Activated naive CD4-positive, alpha-beta T cell treated with anti-CD3 and anti-CD28 coated beads for 36 hours (primary cell): ENCODE measurements at regions not wholly inside any gene's neighbourhood (a gene's known extent, or its start where the extent isn't known, plus 50 kb on each side); places are given as distances from the start of the nearest gene placed in this dataset.

Source experiments
- CTCF ChIA-PET: fragments of 350-600 bp; sonication (Branson Sonifier 250); formaldehyde crosslinking; loops from one replicate; lab custom pipeline; 2021; ENCODE audit warnings: antibody characterized with exemption; lab: Charles Lee
- DNase-seq: peaks from one replicate; pipeline ENCODE4 v3.0.0-alpha.2; 2020
- H3K27ac Mint-ChIP-seq: one replicate; pipeline ENCODE4 v1.8.0; 2021; ENCODE audit warnings: mild to moderate bottlenecking, mixed read lengths
- H3K27me3 Mint-ChIP-seq: one replicate; pipeline ENCODE4 v1.8.0; 2021; ENCODE audit warnings: low read depth, mixed read lengths
- H3K36me3 Mint-ChIP-seq: one replicate; pipeline ENCODE4 v1.8.0; 2021; ENCODE audit warnings: low read depth, mixed read lengths
- H3K4me1 Mint-ChIP-seq: one replicate; pipeline ENCODE4 v1.8.0; 2021; ENCODE audit warnings: low read depth, mixed read lengths
- H3K4me3 Mint-ChIP-seq: one replicate; pipeline ENCODE4 v1.8.0; 2021; ENCODE audit warnings: mild to moderate bottlenecking, moderate library complexity, mixed read lengths
- H3K9me3 Mint-ChIP-seq: one replicate; pipeline ENCODE4 v1.8.0; 2021; ENCODE audit warnings: mixed read lengths
- intact Hi-C: fragments of 100-400 bp; cut with micrococcal nuclease; formaldehyde crosslinking; loops from one replicate; pipeline ENCODE4 v1.15.1; 2023

GRCh38 chr2:76080154-76080553 is 369.4 kb upstream of the GCFC2 start:
- Mint-ChIP-seq H3K4me3 (no peak overlapping the region), H3K27ac (no peak overlapping the region), H3K4me1 (no peaks in the 10 kb centered on the region), H3K9me3 (no peaks in the 10 kb centered on the region), H3K27me3 (no peaks in the 10 kb centered on the region), H3K36me3 (no peaks in the 10 kb centered on the region)
- CTCF ChIA-PET: no interaction called here
- DNase-seq: no peak
- intact Hi-C loops: no loop called here

GRCh38 chr2:76075126-76075525 is 364.4 kb upstream of the GCFC2 start:
- Mint-ChIP-seq H3K27me3 (no peaks in the 10 kb centered on the region), H3K36me3 (no peaks in the 10 kb centered on the region), H3K4me1 (no peaks in the 10 kb centered on the region), H3K4me3 (no peak overlapping the region), H3K27ac (no peak overlapping the region), H3K9me3 (peaks cover 3% of the 10 kb centered on the region)
- intact Hi-C loops: no loop called here
- CTCF ChIA-PET: interaction anchor here (0.6 kb wide), 1 partner anchor 110 kb away, joined by 3 read pairs; no protein-coding TSS in a partner anchor
- no peak for DNase-seq

- intact Hi-C loops: no loop called here
- Mint-ChIP-seq H3K4me3 (no peak overlapping the region), H3K4me1 (no peaks in the 10 kb centered on the region), H3K27me3 (no peaks in the 10 kb centered on the region), H3K36me3 (no peaks in the 10 kb centered on the region), H3K27ac (no peak overlapping the region), H3K9me3 (peaks cover 8% of the 10 kb centered on the region)
- CTCF ChIA-PET: no interaction called here
- DNase-seq: no peak
These were observed 363.4 kb upstream of the GCFC2 start for GRCh38 chr2:76073992-76074604.

- Mint-ChIP-seq H3K4me3 (no peak overlapping the region), H3K27me3 (no peaks in the 10 kb centered on the region)
These were observed 339.5 kb upstream of the GCFC2 start for GRCh38 chr2:76050196-76050595.

GRCh38 chr2:76044701-76045100 is 334.0 kb upstream of the GCFC2 start:
- intact Hi-C loops: no loop called here
- no peak overlapping the region for H3K4me3 Mint-ChIP-seq
- H3K9me3 Mint-ChIP-seq: peaks cover 5% of the 10 kb centered on the region
- CTCF ChIA-PET: interaction anchor here (0.6 kb wide), 1 partner anchor 145 kb away, joined by 3 read pairs; no protein-coding TSS in a partner anchor
- H3K27ac Mint-ChIP-seq: no peak overlapping the region
- H3K27me3 Mint-ChIP-seq: no peaks in the 10 kb centered on the region
- no peaks in the 10 kb centered on the region for H3K36me3 Mint-ChIP-seq
- H3K4me1 Mint-ChIP-seq: no peaks in the 10 kb centered on the region
- DNase-seq: no peak

More at GRCh38 chr2:76050196-76050595, 339.5 kb upstream of the GCFC2 start:
- H3K27ac Mint-ChIP-seq: no peak overlapping the region
- peaks cover 11% of the 10 kb centered on the region for H3K9me3 Mint-ChIP-seq
- no peaks in the 10 kb centered on the region for H3K36me3 Mint-ChIP-seq
- CTCF ChIA-PET: no interaction called here
- DNase-seq: no peak
- H3K4me1 Mint-ChIP-seq: no peaks in the 10 kb centered on the region
- intact Hi-C loops: no loop called here

GRCh38 chr2:76039505-76039904 is 328.8 kb upstream of the GCFC2 start:
- H3K4me3 Mint-ChIP-seq: no peak overlapping the region
- intact Hi-C loops: no loop called here
- H3K27ac Mint-ChIP-seq: no peak overlapping the region
- H3K27me3 Mint-ChIP-seq: no peaks in the 10 kb centered on the region
- CTCF ChIA-PET: no interaction called here
- no peak for DNase-seq
- H3K4me1 Mint-ChIP-seq: no peaks in the 10 kb centered on the region
- peaks cover 3% of the 10 kb centered on the region for H3K9me3 Mint-ChIP-seq
- H3K36me3 Mint-ChIP-seq: no peaks in the 10 kb centered on the region

- H3K27ac Mint-ChIP-seq: no peak overlapping the region
- H3K27me3 Mint-ChIP-seq: no peaks in the 10 kb centered on the region
- H3K4me3 Mint-ChIP-seq: no peak overlapping the region
- no peak for DNase-seq
- intact Hi-C loops: no loop called here
- no peaks in the 10 kb centered on the region for H3K36me3 Mint-ChIP-seq
- CTCF ChIA-PET: no interaction called here
- H3K9me3 Mint-ChIP-seq: peaks cover 15% of the 10 kb centered on the region
- no peaks in the 10 kb centered on the region for H3K4me1 Mint-ChIP-seq
These were observed 317.0 kb upstream of the GCFC2 start for GRCh38 chr2:76027761-76028160.

DNA sequence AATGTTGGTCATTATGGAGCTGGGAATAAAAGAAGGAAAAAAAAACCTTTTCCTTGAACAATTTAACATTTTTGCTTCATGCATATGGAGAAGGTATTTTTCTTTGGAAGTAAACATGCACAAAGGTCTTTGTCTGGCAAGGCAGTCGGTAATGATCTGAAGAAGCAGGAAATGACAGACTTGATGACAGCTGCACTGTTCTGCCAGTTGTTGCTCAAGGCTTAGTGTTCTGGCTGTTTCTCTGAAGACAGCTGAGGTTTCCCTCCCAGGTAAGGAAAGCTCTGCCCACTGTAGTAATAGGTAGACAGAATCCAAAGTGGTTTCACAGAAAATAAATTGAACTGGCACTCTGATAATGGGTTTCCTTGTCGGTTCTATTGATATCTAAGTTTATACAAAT is 308.4 kb upstream of the GCFC2 start:
- no peak for DNase-seq
- Mint-ChIP-seq H3K27me3 (no peaks in the 10 kb centered on the region), H3K4me3 (no peak overlapping the region), H3K4me1 (no peaks in the 10 kb centered on the region), H3K36me3 (no peaks in the 10 kb centered on the region), H3K9me3 (peaks cover 2% of the 10 kb centered on the region), H3K27ac (no peak overlapping the region)
- intact Hi-C loops: no loop called here
- CTCF ChIA-PET: interaction anchor here (0.5 kb wide), 1 partner anchor 144 kb away, joined by 7 read pairs; no protein-coding TSS in a partner anchor

DNA sequence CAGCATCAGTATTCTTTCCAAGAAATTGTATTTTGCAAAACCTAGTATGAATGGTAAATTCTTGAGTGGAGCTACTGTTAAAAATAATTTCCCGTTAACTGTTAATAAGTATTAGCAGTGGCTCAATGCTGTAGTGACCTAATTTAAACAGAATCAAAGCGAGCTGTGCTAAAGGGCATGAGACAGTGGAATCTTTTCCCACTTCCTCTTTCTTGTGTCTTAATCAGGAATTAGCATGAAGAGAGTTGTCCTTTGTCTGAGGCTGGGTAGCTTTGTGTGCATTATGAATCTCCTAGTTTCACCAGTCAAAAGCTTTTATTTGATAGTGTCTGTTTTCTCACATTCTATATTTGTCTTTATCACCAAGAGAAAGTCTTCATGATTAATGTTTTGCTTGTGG is 298.8 kb upstream of the GCFC2 start:
- Mint-ChIP-seq H3K4me1 (no peaks in the 10 kb centered on the region), H3K9me3 (no peaks in the 10 kb centered on the region), H3K27ac (no peak overlapping the region), H3K4me3 (no peak overlapping the region), H3K36me3 (no peaks in the 10 kb centered on the region), H3K27me3 (no peaks in the 10 kb centered on the region)
- intact Hi-C loops: no loop called here
- no peak for DNase-seq
- CTCF ChIA-PET: no interaction called here

DNA sequence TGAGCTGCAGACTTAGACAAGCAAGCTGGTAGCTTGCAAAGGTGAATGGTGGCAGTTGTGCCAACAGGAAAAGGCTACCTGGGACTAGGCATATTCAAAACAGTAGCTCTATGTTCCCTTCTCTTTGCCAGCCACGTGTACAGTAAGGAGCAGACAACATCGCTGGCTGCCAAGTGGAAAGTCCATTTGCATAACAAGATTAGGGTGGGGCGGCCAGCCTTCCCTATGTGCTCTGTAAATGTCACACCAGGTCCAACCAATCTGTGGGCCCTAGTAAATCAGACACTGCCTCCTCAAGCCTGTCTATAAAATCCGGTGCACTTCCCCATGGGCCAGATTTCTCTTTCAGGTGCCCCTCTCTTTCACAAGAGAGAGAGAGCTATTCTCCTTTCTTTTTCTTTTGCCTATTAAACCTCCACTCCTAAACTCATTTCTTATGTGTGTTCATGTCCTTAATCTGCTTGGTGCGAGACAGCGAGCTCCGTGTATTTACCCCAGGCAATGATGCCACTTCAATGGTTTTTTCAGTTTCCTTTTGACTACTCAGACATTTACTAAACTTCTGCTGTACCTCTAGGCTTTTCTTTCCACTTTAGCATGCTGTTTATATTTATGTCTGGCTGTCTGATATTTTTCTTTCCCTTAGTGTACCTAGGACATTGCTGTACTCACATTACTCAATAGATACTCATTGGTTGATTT is 297.4 kb upstream of the GCFC2 start:
- Mint-ChIP-seq H3K9me3 (no peaks in the 10 kb centered on the region), H3K27ac (no peak overlapping the region), H3K27me3 (no peaks in the 10 kb centered on the region), H3K4me3 (no peak overlapping the region), H3K36me3 (no peaks in the 10 kb centered on the region), H3K4me1 (no peaks in the 10 kb centered on the region)
- intact Hi-C loops: no loop called here
- DNase-seq: no peak
- CTCF ChIA-PET: no interaction called here

DNA sequence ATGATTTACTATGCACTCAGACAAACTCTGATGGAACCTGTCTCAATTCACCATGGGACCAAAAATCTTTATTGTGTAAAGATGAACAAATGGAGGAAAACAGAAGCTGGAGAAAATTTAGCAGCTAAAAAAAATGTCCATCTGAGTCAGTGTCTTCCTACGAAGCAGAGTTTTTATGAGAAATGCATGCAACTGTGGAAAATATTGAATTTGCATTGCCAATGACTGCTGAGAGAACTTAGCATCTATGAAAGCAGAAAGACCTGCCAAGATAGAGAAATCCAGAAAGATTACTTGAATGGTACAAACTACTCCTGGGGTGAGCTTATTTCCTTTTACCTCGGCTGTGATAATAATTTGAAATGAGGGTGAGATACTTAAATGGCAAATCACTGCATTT is 289.7 kb upstream of the GCFC2 start:
- H3K4me3 Mint-ChIP-seq: no peak overlapping the region
- H3K4me1 Mint-ChIP-seq: no peaks in the 10 kb centered on the region
- no peaks in the 10 kb centered on the region for H3K27me3 Mint-ChIP-seq
- no peaks in the 10 kb centered on the region for H3K36me3 Mint-ChIP-seq
- intact Hi-C loops: no loop called here
- DNase-seq: no peak
- H3K9me3 Mint-ChIP-seq: peaks cover 9% of the 10 kb centered on the region
- H3K27ac Mint-ChIP-seq: no peak overlapping the region
- CTCF ChIA-PET: no interaction called here

DNA sequence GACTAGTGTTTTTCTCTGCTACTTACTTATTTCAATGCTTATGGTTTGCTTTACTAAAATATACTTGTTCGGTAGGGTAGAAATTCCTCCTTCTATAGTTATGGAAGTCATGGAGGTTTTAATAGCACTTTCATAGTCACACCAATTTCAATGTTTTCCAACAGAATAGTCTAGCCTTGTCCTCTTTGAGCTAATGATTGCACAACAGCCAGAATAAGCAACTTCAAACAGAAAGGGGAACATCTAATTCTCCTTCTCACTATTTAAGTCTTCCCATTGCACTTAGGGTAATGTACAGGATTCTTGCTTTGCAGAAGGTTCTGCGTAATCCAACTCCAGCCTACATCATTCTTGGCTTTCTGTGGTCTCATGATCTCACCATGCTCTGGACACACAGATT is 287.7 kb upstream of the GCFC2 start:
- CTCF ChIA-PET: no interaction called here
- DNase-seq: no peak
- H3K4me1 Mint-ChIP-seq: no peaks in the 10 kb centered on the region
- no peaks in the 10 kb centered on the region for H3K36me3 Mint-ChIP-seq
- intact Hi-C loops: no loop called here
- peaks cover 15% of the 10 kb centered on the region for H3K9me3 Mint-ChIP-seq
- H3K27me3 Mint-ChIP-seq: no peaks in the 10 kb centered on the region
- no peak overlapping the region for H3K27ac Mint-ChIP-seq
- H3K4me3 Mint-ChIP-seq: no peak overlapping the region

DNA sequence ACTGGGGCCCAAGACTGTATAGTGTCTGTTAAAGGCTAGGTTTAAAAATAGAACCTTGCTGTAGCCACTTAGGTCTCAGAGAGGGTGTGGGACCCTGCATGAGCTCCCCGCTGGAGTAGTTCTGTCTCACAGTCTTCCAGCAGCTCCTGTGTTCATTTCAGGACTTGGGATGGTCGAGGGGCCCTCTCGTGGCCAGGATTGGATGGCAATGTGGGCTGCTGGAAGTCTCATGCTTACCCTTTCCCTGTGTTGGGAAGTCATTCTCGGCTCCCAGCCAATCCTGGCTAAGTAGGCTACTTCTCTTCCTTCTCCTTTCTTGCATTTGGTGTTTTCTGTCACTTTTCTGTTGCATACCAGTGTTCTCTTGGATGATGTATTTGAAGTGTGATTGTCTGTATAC is 284.0 kb upstream of the GCFC2 start:
- CTCF ChIA-PET: interaction anchor here (0.7 kb wide), 1 partner anchor 257 kb away, joined by 3 read pairs; no protein-coding TSS in a partner anchor
- Mint-ChIP-seq H3K4me1 (no peaks in the 10 kb centered on the region), H3K9me3 (peaks cover 22% of the 10 kb centered on the region), H3K4me3 (no peak overlapping the region), H3K36me3 (no peaks in the 10 kb centered on the region), H3K27ac (no peak overlapping the region), H3K27me3 (no peaks in the 10 kb centered on the region)
- intact Hi-C loops: no loop called here
- no peak for DNase-seq
